ENCODE measurements at regions not wholly inside any gene's neighbourhood (a gene's known extent, or its start where the extent isn't known, plus 50 kb on each side); places are given as distances from the start of the nearest gene placed in this dataset.

GRCh38 chr5:163360656-163361055 lies 76.7 kb upstream of the CCNG1 start:
- DNase-seq (ENCODE audit: low spot score), result no peak

DNA sequence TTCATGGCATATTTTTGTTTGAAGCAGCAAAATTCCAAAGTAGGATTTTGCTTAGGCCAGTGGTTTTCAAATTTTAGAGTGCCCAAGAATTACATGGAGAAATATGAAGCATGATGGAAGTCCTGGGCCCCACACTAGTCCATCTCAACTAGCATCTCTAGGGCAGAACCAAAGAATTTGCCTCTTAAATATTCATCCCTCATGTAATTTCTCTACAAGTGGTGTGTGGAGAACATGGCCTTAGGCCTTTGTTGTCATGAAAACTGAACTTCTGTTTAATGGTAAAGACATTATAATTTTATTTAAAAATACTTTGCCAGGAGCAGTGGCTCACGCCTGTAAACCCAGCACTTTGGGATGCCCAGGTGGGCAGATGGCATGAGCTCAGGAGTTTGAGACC lies 75.9 kb upstream of the CCNG1 start:
- no peak for DNase-seq (ENCODE audit: low spot score)

DNA sequence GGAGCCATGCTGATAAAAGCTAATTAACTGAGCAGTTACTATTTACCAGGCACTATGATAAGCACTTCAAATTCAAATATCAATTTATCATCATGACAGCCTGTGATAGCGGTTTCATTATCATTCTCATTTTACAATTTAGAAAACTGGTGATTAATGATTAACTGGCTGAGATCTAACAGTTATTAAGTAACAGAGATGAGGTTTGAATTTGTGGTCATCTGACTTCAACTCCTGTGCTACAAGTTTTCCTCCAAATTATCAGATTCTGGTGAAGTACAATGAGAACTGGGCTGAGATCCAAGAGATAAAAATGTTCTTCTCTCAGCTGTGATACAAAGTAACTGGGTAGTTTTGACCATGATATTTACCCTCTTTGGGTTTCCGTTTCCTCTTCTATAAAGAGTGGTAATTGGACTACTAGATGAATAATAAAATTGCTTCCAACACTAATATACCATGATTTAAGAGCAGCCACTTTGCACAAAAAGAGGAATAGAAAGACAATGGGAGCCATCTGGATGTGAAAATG lies 74.5 kb upstream of the CCNG1 start:
- no peak for DNase-seq (ENCODE audit: low spot score)

DNA sequence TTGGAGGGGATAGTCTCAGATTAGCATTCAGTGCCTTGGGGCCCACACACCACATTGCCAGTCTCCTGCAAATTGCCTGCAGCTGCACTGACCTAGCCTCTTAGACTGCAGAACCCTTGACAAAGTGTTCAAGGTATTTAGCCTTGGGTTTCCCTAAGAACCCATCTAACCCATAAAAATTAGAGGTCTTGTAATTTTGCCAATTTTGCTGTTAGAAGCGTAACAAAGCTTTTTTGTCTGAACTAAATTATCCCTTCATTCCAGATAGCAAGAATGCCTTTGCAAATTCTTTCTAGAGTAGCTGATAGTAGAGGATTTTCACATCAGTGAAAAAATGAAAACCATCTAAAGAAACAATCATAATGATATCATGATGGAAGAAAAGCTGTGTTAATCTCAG lies 74.0 kb upstream of the CCNG1 start:
- no peak for DNase-seq (ENCODE audit: low spot score)

DNA sequence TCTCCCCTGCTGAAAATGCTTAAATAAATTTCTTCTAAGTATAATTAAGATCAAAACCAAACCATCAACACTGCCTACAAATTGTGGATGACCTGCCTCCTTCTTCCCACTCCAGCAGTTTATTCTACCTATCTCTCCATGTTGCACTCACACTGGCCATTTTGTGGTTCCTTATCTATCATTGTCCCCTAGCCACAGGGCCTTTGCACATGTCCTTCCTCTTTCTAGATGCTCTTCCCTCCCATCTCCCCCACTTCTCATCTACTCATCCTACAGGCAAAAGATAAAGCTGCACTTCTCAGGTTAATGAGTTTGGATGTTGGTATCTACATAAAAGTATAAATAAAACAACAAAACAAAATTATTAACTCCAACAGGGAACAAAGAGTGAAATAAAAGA lies 70.6 kb upstream of the CCNG1 start:
- DNase-seq (ENCODE audit: low spot score), result no peak

- no peak for DNase-seq (ENCODE audit: low spot score)
Observed at GRCh38 chr5:163369776-163370385, 67.5 kb upstream of the CCNG1 start.

GRCh38 chr5:163373436-163374084 lies 63.8 kb upstream of the CCNG1 start:
- no peak for DNase-seq (ENCODE audit: low spot score)

DNA sequence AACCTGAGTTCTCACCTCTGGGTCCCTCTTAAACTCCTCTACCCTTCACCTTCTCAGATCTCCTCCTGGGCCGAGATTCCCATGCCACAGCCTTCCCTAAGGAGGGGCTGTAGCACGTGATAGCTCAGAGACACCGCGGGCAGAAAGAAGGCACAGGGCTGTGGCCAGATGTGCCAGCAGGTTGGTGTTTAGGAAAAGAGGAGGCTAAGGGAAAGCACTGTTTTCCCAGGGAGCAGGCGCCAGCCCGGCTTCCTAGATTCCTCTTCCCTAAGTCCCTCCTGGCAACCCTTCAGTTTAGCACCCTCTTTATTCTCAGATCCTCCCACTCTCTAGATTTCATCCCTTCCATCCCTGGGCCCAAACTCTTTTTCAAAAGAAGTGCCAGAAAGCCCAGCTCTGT lies 59.4 kb upstream of the CCNG1 start:
- DNase-seq (ENCODE audit: low spot score), result no peak

DNA sequence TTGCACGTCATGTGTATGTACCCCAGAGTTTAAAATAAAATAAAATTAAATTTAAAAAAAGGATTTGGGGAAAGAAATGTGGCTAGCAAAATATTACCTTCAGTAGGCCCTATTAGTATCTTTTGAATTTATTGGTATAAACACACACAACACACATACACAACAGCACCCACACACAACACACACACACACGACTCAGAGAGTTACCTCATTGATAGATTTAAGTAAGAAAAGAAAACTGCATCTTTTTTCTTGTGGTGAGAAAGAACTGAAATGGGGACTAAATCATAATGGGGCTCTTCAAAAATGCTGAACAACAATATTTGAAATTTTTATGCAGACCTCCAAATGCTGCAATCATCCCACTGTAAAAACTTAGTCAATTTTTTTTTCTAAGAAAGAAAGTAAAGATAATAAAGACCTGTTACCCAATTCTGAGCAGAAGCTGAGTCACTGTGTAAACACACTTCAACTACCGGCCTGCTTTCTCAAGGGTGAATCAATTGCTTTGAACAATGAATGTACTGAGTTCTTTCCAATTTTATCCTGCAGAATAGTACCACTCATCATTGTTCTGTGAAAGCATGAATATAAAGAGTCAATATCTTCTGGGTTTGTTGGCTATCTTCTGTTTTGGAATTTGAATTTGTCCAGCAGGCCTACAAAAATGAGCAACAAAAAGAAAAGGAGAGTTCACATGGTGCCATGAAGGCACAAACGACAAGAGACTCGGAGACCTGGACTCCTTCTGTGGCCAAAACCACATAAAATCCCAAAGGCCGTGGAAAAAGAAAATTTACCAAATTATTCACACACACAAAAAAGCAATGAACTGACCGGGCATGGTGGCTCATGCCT lies 57.9 kb upstream of the CCNG1 start:
- DNase-seq (ENCODE audit: low spot score), result no peak

DNA sequence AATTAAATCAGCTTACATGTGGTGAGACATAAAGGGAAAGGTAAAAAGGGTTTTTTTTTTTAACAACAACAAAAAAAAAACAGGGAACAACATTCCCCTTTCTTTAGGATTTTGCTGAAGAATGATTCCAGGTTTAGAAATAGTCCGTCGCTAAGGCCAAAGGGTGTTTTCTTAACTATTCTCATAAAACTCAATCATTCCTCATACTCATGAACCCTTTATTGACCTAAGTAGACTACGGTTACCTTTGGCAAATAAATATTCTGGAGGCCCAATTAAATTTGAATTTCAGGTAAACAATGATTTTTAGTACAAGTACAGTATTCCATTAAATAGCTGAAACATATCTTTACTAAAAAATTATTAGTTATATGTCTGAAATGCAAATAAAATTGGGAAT lies 55.6 kb upstream of the CCNG1 start:
- DNase-seq (ENCODE audit: low spot score), result no peak

- DNase-seq (ENCODE audit: low spot score), result no peak
Observed at GRCh38 chr5:163383754-163384153, 53.6 kb upstream of the CCNG1 start.

DNA sequence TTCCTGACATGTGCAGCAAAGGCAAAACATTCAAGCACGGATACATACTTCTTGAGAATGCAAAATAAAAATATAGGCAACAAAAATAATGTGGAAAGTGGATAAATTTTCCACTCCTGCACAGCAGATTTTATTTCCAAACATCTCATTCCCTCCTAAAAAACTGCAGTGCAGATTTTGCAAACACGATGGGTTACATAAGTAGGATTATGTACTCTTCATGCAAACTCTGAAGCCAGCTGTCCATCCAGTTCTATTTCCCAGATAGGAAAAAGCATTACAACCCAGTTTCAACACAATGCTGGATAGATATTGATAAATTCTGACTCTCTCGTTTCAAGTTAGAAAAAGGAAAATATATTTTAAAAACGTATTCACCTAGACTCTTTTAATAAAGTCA lies 52.7 kb upstream of the CCNG1 start:
- DNase-seq (ENCODE audit: low spot score), result no peak

GRCh38 chr5:163385271-163385670 lies 52.1 kb upstream of the CCNG1 start:
- DNase-seq (ENCODE audit: low spot score), result no peak

GRCh38 chr5:163385824-163386223 lies 51.6 kb upstream of the CCNG1 start:
- no peak for DNase-seq (ENCODE audit: low spot score)

DNA sequence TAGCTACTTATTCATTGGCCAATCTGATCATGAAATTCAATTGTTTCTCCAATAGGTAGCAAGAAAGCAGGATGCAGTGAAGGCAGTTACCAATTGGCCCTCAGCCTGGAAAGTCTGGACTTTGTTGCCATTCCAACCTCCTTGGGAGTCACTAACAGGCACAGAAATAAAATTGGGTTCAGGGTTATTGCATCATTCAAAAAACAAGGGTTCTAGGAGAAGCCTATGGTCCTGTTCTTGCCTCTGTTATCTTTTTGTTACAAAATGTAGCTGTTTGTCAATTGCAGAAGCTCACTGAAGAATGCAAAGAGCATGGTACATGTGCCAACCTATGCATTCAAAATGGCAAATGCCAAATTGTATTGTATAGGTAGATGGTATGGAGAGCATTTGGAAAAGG lies 51.0 kb upstream of the CCNG1 start:
- no peak for DNase-seq (ENCODE audit: low spot score)

GRCh38 chr5:163387589-163388343 lies 49.6 kb upstream of the CCNG1 start:
- DNase-seq (ENCODE audit: low spot score), result no peak
